Liver (tissue), 8 donors: ENCODE measurements at regions not wholly inside any gene's neighbourhood (a gene's known extent, or its start where the extent isn't known, plus 50 kb on each side); places are given as distances from the start of the nearest gene placed in this dataset.

Experiments
- DNase-seq: peaks from one replicate; pipeline ENCODE4 v3.0.0-alpha.2; 2017; ENCODE audit warnings: low spot score
- H3K27ac ChIP-seq, 2 donors: one replicate each; pipeline ENCODE4 v1.7.0; 2013; ENCODE audit warnings: inconsistent platforms in 2 of 2, low read length in 2 of 2, control low read depth in 1 of 2, low read depth in 1 of 2, mild to moderate bottlenecking in 1 of 2
- H3K27me3 ChIP-seq, 4 donors: one replicate each; pipeline versions ENCODE4 v1.6.1 to v1.7.0; 2013; ENCODE audit warnings: low read length in 3 of 4, inconsistent platforms in 1 of 4, mild to moderate bottlenecking in 1 of 4, moderate library complexity in 1 of 4; ENCODE audit not compliant: control insufficient read depth in 4 of 4, insufficient read depth in 4 of 4
- H3K36me3 ChIP-seq, 4 donors: one replicate each; pipeline versions ENCODE4 v1.6.1 to v1.7.0; 2013; ENCODE audit warnings: low read length in 3 of 4, mild to moderate bottlenecking in 3 of 4, low read depth in 1 of 4, moderate library complexity in 1 of 4; ENCODE audit not compliant: control insufficient read depth in 4 of 4, insufficient read depth in 3 of 4
- H3K4me1 ChIP-seq, 4 donors: one replicate each; pipeline versions ENCODE4 v1.6.1 to v1.7.0; 2013; ENCODE audit warnings: low read length in 3 of 4, mild to moderate bottlenecking in 3 of 4, moderate library complexity in 1 of 4; ENCODE audit not compliant: control insufficient read depth in 4 of 4, insufficient read depth in 4 of 4
- H3K4me3 ChIP-seq, 3 donors: one replicate each; pipeline versions ENCODE4 v1.6.1 to v1.7.0; 2013; ENCODE audit warnings: low read length in 3 of 3, control low read depth in 1 of 3, low read depth in 1 of 3, mild to moderate bottlenecking in 1 of 3
- H3K9ac ChIP-seq, 2 donors: one replicate each; pipeline ENCODE4 v1.7.0; 2013; ENCODE audit warnings: low read length in 2 of 2, mild to moderate bottlenecking in 2 of 2, moderate library complexity in 2 of 2, control low read depth in 1 of 2, low read depth in 1 of 2
- H3K9me3 ChIP-seq, 4 donors: one replicate each; pipeline versions ENCODE4 v1.6.1 to v1.7.0; 2013; ENCODE audit warnings: low read length in 3 of 4; ENCODE audit not compliant: control insufficient read depth in 4 of 4
- ATF3 ChIP-seq: IDR thresholded peaks from 2 replicates; pipeline ENCODE4 v1.6.1; 2016; ENCODE audit warnings: antibody characterized with exemption
- CTCF ChIP-seq: fragments of 150-350 bp; IDR thresholded peaks from 2 replicates; pipeline ENCODE4 v1.5.1; 2017; ENCODE audit warnings: improper control_type of control experiment, low read depth, low read length; ENCODE audit not compliant: missing input control
- EGR1 ChIP-seq, 2 donors: IDR thresholded peaks; 2 replicates each; pipeline ENCODE4 v1.6.1; 2016 to 2018; ENCODE audit warnings: antibody characterized with exemption in 2 of 2, low read depth in 2 of 2
- FOXA1 ChIP-seq: IDR thresholded peaks from 2 replicates; pipeline ENCODE4 v1.6.1; 2016; ENCODE audit warnings: antibody characterized with exemption
- FOXA2 ChIP-seq: IDR thresholded peaks from 2 replicates; pipeline ENCODE4 v1.6.1; 2016; ENCODE audit warnings: antibody characterized with exemption
- GABPA ChIP-seq, 2 donors: IDR thresholded peaks in 1 of 2; conservative IDR thresholded peaks in 1 of 2; 2 replicates each; pipeline ENCODE4 v1.6.1; 2016; ENCODE audit warnings: antibody characterized with exemption in 2 of 2, mild to moderate bottlenecking in 1 of 2, moderate library complexity in 1 of 2
- HNF4A ChIP-seq, 2 donors: conservative IDR thresholded peaks; 2 replicates each; pipeline ENCODE4 v1.6.1; 2016; ENCODE audit warnings: antibody characterized with exemption in 2 of 2, mild to moderate bottlenecking in 2 of 2
- HNF4G ChIP-seq: IDR thresholded peaks from 2 replicates; pipeline ENCODE4 v1.6.1; 2016; ENCODE audit warnings: antibody characterized with exemption
- JUND ChIP-seq, 2 donors: IDR thresholded peaks; 2 replicates each; pipeline ENCODE4 v1.6.1; 2016; ENCODE audit warnings: antibody characterized with exemption in 2 of 2
- NR2F2 ChIP-seq: IDR thresholded peaks from 2 replicates; pipeline ENCODE4 v1.6.1; 2016; ENCODE audit warnings: antibody characterized with exemption
- RAD21 ChIP-seq, 2 donors: IDR thresholded peaks; 2 replicates each; pipeline ENCODE4 v1.6.1; 2016; ENCODE audit warnings: antibody characterized with exemption in 2 of 2, mild to moderate bottlenecking in 2 of 2
- RXRA ChIP-seq, 2 donors: IDR thresholded peaks; 2 replicates each; pipeline ENCODE4 v1.6.1; 2017 to 2018; ENCODE audit warnings: antibody characterized with exemption in 2 of 2, mild to moderate bottlenecking in 1 of 2
- SP1 ChIP-seq: IDR thresholded peaks from 2 replicates; pipeline ENCODE4 v1.6.1; 2018; ENCODE audit warnings: antibody characterized with exemption, mild to moderate bottlenecking
- TAF1 ChIP-seq: conservative IDR thresholded peaks from 2 replicates; pipeline ENCODE4 v1.6.1; 2016; ENCODE audit warnings: antibody characterized with exemption, mild to moderate bottlenecking
- YY1 ChIP-seq: IDR thresholded peaks from 2 replicates; pipeline ENCODE4 v1.6.1; 2016; ENCODE audit warnings: antibody characterized with exemption, mild to moderate bottlenecking
- ZBTB33 ChIP-seq: IDR thresholded peaks from 2 replicates; pipeline ENCODE4 v1.6.1; 2016; ENCODE audit warnings: antibody characterized with exemption
- WGBS: extraction: QIAGEN DNeasy Blood & Tissue Kit; methylation state at CpG from one replicate; pipeline ENCODE4 v1.1.7; 2013; 5-methylcytosine and 5-hydroxymethylcytosine counted together
- TF ChIP-seq, protein P1 (sequence below): IDR thresholded peaks from 2 replicates; pipeline ENCODE4 v1.6.1; 2016; ENCODE audit warnings: antibody characterized with exemption, mild to moderate bottlenecking
- TF ChIP-seq, protein P2 (sequence below): IDR thresholded peaks from 2 replicates; pipeline ENCODE4 v1.6.1; 2016; ENCODE audit warnings: antibody characterized with exemption
- donor health status: healthy.
- donor health status: healthy.
- donor health status: healthy.
- donor health status: healthy.
- donor health status: healthy.

DNA sequence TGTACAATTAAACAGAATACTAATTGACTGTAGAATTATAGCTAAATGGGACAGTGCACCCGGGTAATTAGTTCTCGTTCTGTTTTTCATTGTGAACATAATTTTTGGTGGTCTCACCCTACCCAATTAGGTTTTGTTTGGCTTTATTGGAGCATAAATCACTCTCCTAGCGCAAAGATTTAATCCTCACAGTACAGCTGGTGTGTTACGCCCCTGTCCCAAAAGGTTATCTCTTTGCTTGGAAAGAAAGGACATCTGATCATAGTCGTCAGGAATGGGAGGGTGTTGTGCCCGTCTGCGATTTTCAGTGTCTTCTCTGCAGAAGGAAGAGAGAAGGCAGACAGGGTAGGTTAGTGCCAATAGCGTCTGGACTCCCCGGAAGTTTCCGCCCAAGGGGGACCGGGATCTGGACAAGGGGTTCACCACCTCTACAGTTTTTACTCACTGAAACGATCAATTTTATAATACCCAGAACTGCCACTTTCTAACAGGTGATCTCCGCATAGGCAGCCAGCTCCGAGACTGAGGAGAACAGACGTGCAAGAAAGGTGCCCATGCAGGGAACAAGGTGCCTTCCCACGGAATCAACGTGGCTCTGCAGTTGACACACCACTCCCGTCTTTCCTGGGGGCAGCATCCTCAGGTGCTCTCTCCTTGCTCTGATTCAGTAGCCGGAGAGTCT is 617.4 kb upstream of the CDH4 start:
- H3K27me3 ChIP-seq, result peaks cover 0 to 3% (median 0%) of the 10 kb centered on the region in 4 donors
- DNase-seq, result no peak
- no peaks in the 10 kb centered on the region for H3K36me3 ChIP-seq
- H3K27ac ChIP-seq, result no peak overlapping the region
- no peaks in the 10 kb centered on the region for H3K4me1 ChIP-seq
- TF ChIP-seq GABPA (IDR thresholded peaks at IDR 0.05 in 1 of 2, conservative IDR thresholded peaks at IDR 0.05 in 1 of 2) (no peak), FOXA2 (no peak), HNF4A (conservative IDR thresholded peaks at IDR 0.05) (no peak), NR2F2 (no peak), CTCF (no peak), ZBTB33 (no peak), RAD21 (IDR thresholded peaks at IDR 0.05) (no peak), YY1 (no peak), SP1 (no peak), JUND (IDR thresholded peaks at IDR 0.05) (no peak), FOXA1 (no peak), RXRA (IDR thresholded peaks at IDR 0.05) (no peak), TAF1 (no peak)
- TF ChIP-seq, protein P1, sequence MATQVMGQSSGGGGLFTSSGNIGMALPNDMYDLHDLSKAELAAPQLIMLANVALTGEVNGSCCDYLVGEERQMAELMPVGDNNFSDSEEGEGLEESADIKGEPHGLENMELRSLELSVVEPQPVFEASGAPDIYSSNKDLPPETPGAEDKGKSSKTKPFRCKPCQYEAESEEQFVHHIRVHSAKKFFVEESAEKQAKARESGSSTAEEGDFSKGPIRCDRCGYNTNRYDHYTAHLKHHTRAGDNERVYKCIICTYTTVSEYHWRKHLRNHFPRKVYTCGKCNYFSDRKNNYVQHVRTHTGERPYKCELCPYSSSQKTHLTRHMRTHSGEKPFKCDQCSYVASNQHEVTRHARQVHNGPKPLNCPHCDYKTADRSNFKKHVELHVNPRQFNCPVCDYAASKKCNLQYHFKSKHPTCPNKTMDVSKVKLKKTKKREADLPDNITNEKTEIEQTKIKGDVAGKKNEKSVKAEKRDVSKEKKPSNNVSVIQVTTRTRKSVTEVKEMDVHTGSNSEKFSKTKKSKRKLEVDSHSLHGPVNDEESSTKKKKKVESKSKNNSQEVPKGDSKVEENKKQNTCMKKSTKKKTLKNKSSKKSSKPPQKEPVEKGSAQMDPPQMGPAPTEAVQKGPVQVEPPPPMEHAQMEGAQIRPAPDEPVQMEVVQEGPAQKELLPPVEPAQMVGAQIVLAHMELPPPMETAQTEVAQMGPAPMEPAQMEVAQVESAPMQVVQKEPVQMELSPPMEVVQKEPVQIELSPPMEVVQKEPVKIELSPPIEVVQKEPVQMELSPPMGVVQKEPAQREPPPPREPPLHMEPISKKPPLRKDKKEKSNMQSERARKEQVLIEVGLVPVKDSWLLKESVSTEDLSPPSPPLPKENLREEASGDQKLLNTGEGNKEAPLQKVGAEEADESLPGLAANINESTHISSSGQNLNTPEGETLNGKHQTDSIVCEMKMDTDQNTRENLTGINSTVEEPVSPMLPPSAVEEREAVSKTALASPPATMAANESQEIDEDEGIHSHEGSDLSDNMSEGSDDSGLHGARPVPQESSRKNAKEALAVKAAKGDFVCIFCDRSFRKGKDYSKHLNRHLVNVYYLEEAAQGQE, result no peak
- no peaks in the 10 kb centered on the region for H3K9me3 ChIP-seq
- no peak overlapping the region for H3K4me3 ChIP-seq
- no peak overlapping the region for H3K9ac ChIP-seq
- 76% methylated on average over 19 of the region's 19 CpGs for WGBS

GRCh38 chr20:60636417-60636816 is 615.6 kb upstream of the CDH4 start:
- no peak overlapping the region for H3K9ac ChIP-seq
- H3K36me3 ChIP-seq, result no peaks in the 10 kb centered on the region
- H3K27me3 ChIP-seq, result peaks cover 0 to 3% (median 0%) of the 10 kb centered on the region in 4 donors
- no peaks in the 10 kb centered on the region for H3K4me1 ChIP-seq
- no peak overlapping the region for H3K27ac ChIP-seq
- no peaks in the 10 kb centered on the region for H3K9me3 ChIP-seq
- 80% methylated on average over 5 of the region's 5 CpGs for WGBS
- no peak overlapping the region for H3K4me3 ChIP-seq
- DNase-seq, result no peak
- TF ChIP-seq TAF1 (no peak), FOXA1 (no peak), FOXA2 (no peak), NR2F2 (no peak), JUND (IDR thresholded peaks at IDR 0.05) (no peak), YY1 (no peak), GABPA (IDR thresholded peaks at IDR 0.05 in 1 of 2, conservative IDR thresholded peaks at IDR 0.05 in 1 of 2) (no peak), EGR1 (IDR thresholded peaks at IDR 0.05; ENCODE audit: low read depth in 2 of 2) (no peak), SP1 (no peak), RXRA (IDR thresholded peaks at IDR 0.05) (no peak), ATF3 (no peak), HNF4G (no peak), RAD21 (IDR thresholded peaks at IDR 0.05) (no peak)
- TF ChIP-seq, protein P1, result no peak
- TF ChIP-seq, protein P2, sequence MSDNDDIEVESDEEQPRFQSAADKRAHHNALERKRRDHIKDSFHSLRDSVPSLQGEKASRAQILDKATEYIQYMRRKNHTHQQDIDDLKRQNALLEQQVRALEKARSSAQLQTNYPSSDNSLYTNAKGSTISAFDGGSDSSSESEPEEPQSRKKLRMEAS, result no peak
